HG03280 (cell line): ENCODE measurements at regions not wholly inside any gene's neighbourhood (a gene's known extent, or its start where the extent isn't known, plus 50 kb on each side); places are given as distances from the start of the nearest gene placed in this dataset.

ENCODE experiments used
- ATAC-seq: cut with Tn5 transposase; IDR thresholded peaks from one replicate; pipeline ENCODE4 v1.9.1; 2021; ENCODE audit warnings: mild to moderate bottlenecking, moderate library complexity; ENCODE audit not compliant: unreplicated experiment

DNA sequence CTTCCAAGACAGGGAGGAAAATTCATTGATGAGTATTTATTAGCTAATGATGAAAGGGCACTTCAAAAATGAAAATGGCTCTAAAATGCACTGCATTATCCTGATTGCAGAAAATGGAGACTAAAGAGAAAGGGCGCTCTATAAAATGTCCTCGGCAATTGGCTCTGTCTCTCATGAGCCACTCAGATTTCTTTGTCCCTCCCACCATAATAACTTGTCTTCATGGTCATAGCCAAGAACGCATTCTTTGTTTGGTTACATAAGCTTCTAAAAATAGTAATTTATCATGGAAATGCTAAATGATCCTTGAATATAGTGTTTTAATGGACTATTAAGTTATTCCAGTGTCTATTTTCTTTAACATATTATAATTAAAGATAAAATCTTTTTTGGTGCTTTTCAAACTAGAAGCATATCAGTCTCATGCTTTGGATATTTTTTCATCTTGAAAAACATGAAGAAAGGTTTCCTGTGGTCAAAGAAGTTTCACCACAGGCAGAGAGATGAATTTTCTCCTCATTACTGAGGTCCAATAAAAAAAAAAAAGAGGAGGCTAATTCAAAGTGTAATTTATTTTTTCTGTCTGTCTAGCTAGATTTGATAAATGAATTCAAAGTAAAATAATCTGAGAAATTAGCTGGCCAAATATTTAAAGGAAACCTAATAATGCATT, 238.1 kb upstream of the BLID start:
- no peak for ATAC-seq

- ATAC-seq = no peak
These were observed 237.5 kb upstream of the BLID start for GRCh38 chr11:122353561-122353960.

- ATAC-seq = no peak
These were observed 232.8 kb upstream of the BLID start for GRCh38 chr11:122348659-122349409.

GRCh38 chr11:122346006-122346405, 230.0 kb upstream of the BLID start:
- ATAC-seq = no peak

DNA sequence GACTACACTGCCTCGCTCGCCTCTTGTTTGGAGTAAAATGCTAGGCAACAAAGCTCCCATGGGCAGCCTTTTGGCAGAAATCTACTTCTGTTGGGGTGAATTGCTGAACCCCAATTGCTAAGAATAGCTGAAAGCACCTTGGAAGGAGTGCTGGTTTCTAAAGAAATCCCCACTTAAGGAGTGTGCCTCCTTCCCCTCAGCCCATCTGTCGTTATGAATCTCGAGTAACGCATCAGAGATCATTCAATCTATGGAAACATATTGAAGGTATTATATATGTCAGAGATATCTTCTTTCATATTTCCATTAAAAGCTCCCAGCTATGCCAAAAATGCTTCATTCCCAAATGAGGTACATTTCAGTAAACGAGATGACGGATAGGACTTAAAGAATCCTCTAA, 229.6 kb upstream of the BLID start:
- no peak for ATAC-seq

GRCh38 chr11:122344215-122344614, 228.2 kb upstream of the BLID start:
- ATAC-seq = no peak

- no peak for ATAC-seq
These were observed 227.2 kb upstream of the BLID start for GRCh38 chr11:122343210-122343609.

DNA sequence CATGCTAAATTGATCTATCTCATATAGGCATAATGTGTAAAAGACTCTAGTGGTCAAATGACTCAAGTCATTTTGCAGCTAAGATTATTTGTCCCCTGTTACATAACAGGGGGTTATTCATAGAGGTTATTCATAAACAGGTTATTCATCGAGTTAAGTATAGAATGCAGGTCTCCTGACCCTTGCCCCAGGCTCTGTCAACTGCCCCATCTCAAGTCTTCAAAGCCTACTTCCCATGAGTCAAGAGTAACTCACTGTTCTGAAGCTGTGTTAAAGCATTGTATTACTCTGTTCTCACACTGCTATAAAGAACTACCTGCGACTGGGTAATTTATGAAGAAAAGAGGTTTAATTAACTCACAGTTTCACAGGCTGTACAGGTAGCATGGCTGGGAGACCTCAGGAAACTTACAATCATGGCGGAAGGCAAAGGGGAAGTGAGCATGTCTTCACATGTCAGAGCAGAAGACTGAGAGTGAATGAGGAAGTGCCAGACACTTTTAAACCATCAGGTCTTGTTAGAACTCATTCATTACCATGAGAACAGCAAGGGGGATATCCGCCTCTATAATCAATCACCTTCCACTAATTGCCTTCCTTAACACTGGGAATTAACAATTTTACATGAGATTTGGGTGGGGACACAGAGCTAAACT, 226.2 kb upstream of the BLID start:
- no peak for ATAC-seq

- no peak for ATAC-seq
These were observed 225.5 kb upstream of the BLID start for GRCh38 chr11:122341477-122341876.

- no peak for ATAC-seq
These were observed 224.7 kb upstream of the BLID start for GRCh38 chr11:122340607-122341290.

DNA sequence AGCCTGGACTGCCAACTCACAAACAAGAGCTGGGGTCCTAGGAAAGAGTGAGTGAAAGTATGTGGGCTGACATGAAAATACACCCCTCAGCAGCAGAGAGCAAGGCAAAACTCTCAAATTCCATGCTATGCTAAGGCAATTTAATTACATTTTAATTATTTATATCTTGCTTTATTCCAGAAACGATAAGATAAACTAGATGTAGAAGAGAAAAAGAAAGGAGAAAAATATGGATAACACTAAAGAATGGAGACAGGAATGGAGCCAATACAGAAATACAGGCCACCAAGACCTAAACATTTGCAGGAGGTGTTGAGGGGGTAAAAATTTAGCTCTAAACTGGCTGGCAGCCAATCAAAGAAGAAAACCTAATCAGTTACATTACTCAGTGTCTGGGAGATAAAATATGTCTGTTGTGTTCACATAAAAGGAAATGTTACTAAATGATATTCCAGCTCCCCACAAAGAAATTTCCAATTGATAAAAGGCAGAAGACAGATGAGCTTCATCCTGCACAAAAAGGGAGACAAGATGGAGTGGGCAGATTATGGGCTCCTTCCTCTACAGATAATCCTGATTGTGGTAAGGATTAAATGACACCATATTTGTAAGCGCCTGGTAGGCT, 223.5 kb upstream of the BLID start:
- ATAC-seq = no peak

DNA sequence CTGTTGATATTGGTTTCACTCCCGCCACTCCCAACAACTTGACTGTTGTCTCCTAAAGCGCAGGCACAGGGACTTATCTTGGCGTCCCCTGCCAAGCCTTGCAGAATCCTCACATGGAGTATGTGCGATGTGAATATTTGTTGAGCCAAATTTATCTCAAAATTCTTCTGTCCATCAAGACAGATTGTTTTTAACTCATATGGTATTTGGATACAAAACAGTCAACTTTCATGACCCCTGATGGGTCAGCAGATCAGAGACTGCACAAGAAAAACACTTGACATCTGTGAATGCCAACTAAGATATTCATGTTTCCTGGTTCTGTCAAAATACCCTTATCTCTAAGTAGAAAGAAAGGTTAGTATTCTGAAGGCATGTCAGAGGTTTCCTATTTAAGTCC, 221.7 kb upstream of the BLID start:
- no peak for ATAC-seq

DNA sequence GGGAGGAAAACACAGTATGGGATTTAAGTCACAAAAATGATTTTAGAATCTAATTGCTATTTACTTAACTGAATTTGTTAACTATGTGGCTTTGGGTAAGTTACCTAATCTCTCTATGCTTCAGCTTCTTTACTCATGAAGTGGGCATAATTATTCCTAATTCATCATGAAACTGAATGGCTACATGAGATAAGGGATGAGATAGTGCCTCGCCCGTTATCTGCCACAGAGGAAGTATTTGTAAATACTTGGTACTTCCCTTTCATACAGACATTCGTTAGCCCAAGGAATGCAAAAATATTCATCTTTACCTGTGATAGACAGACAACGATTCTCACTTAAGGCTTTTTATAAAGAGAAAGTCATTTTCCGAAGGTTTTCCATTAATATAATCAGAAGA, 221.2 kb upstream of the BLID start:
- ATAC-seq = no peak

- ATAC-seq = no peak
These were observed 220.7 kb upstream of the BLID start for GRCh38 chr11:122336706-122337105.

DNA sequence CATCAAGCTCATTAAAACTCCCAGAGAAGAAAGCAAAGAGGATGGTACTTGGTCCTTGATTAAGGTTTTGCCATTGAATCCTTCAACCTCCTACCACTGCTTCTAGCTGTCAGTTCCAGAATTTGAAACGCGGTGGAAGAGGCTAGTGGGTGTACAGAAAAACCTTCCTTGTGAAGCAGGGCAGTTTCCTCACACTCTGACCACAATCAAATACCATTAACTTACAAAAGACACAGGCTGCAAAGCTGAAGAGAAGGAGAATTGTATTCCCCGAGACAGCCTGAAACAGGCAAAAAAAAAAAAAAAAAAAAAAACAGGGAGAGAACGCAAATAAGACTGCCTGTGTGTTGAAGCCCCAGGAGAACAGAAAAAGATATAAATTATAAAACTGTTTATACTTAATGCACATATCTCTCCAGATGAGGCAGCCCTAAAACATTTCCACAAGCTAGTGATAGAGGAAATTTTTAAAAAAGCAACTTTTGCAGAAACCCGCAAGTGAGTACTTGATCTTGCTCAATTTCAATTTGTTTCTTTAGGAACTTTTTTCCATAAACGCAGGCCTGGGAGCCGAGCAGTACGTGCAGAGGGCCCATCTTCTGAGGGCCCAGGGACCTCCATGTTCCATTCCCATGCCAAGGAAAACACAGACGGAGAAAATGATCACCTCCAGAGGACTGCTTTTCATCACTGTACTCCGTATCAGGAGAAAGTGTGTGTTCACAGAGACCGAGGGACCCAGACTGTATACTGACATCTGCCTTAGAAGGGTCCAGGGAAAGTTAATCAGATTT, 218.7 kb upstream of the BLID start:
- no peak for ATAC-seq

- ATAC-seq = no peak
These were observed 217.5 kb upstream of the BLID start for GRCh38 chr11:122333467-122333866.

DNA sequence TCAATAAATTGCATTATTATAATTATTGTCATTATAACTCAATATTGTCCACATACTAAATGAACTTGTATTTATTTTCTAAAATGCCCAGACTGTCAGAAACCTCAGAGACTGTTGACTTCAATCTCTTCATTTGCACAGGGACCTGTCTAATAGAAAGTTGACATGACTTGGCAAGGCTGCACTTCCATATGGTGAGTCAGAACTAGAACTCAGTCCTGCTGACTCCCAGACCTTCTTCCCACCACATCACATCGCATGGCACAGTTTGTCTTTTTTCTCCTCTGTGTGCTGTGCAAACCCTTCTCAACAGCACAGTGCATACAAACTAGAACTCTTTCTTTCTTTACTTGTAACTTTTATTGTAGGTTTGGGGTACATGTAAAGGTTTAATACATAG, 215.1 kb upstream of the BLID start:
- ATAC-seq = no peak

DNA sequence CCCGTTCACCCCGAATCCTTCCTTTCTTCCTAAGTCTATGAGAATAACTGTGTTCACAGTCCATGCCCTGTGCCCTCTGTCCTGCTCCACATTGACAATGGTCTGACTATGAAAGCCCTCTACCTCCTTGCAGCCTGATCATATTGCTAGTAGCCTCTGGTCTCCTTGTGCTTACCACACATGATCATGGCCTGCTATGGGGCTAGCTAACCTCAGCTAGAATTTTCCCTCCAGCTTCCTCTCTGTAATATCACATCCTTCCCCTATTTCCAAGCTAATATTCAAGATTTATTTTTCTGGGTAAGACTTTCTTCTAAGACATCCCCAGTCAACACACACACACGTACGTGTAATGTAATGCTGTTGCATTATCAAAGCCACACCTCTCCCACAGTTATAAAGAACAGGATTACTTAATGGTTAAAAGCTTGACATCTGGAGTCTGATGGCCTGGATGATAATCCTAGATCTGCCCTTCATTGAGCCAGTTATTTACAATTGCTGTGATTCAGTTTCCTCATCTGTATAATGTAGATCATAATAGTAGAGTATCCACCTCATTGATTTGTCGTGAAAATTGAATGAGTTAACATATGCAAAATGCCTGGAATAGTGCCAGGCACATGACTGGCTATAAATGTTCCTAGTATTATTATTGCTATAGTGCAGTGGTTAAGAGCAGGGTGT, 214.4 kb upstream of the BLID start:
- ATAC-seq = no peak

- no peak for ATAC-seq
These were observed 211.5 kb upstream of the BLID start for GRCh38 chr11:122327528-122327927.
